ENCODE measurements at regions not wholly inside any gene's neighbourhood (a gene's known extent, or its start where the extent isn't known, plus 50 kb on each side); places are given as distances from the start of the nearest gene placed in this dataset.
A peak's percentile ranks its signal among the peaks of the same experiment; 100 is the strongest.

GRCh38 chr15:69978603-69979002 lies 119.1 kb downstream of the TLE3 start:
- no peaks in the 10 kb centered on the region for H3K36me3 Mint-ChIP-seq (ENCODE audit: insufficient read depth, unreplicated experiment)
- H3K27ac Mint-ChIP-seq (ENCODE audit: low read depth, unreplicated experiment): no peak overlapping the region
- ChIA-PET CTCF (interaction anchor here (0.6 kb wide), 1 partner anchor 120 kb away, joined by 3 read pairs; no protein-coding TSS in a partner anchor), POLR2A (no interaction called here)
- no peak overlapping the region for H3K4me3 Mint-ChIP-seq (ENCODE audit: unreplicated experiment)
- no peak for DNase-seq (ENCODE audit: unreplicated experiment)
- peaks cover 23% of the 10 kb centered on the region for H3K27me3 Mint-ChIP-seq (ENCODE audit: insufficient read depth, unreplicated experiment)
- H3K4me1 Mint-ChIP-seq (ENCODE audit: insufficient read depth, unreplicated experiment): no peaks in the 10 kb centered on the region
- intact Hi-C loops (cut with micrococcal nuclease): no loop called here
- BruUV-seq (replicated peaks): no TSS peak
- no peak for TF ChIP-seq CTCF (IDR thresholded peaks at IDR 0.05; ENCODE audit: unreplicated experiment)
- no peaks in the 10 kb centered on the region for H3K9me3 Mint-ChIP-seq (ENCODE audit: unreplicated experiment)

DNA sequence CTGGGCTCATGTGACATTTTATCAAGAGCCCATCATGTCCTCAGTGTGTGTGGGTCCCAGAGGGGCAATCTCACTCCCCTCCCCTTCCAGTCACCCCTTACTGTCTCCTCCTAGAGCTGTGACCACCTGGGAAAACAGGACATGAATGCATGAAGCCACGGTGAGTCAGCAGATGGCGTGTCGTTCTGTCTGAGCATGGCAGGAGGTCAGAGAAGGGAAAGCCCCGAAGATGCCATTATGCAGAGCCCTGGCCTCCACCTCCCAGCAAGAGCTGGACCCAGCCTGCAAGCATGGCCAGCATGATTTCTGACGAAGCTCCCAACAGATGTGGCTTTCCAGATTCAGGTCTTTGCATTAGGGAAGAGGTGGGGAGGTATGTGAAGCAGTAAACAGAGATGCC lies 118.5 kb downstream of the TLE3 start:
- Mint-ChIP-seq H3K36me3 (ENCODE audit: insufficient read depth, unreplicated experiment) (no peaks in the 10 kb centered on the region), H3K9me3 (ENCODE audit: unreplicated experiment) (no peaks in the 10 kb centered on the region), H3K4me1 (ENCODE audit: insufficient read depth, unreplicated experiment) (no peaks in the 10 kb centered on the region), H3K27me3 (ENCODE audit: insufficient read depth, unreplicated experiment) (peaks cover 30% of the 10 kb centered on the region), H3K4me3 (ENCODE audit: unreplicated experiment) (no peak overlapping the region), H3K27ac (ENCODE audit: low read depth, unreplicated experiment) (no peak overlapping the region)
- TF ChIP-seq CTCF (IDR thresholded peaks at IDR 0.05; ENCODE audit: unreplicated experiment): no peak
- POLR2A ChIA-PET: no interaction called here
- no TSS peak for BruUV-seq (replicated peaks)
- peak; percentile 45 for DNase-seq (ENCODE audit: unreplicated experiment)
- intact Hi-C loops (cut with micrococcal nuclease): no loop called here
- CTCF ChIA-PET: interaction anchor here (0.6 to 0.7 kb wide), 2 partner anchors 119 to 246 kb away, joined by 3 read pairs; no protein-coding TSS in a partner anchor

GRCh38 chr15:69979783-69980182 lies 117.9 kb downstream of the TLE3 start:
- Mint-ChIP-seq H3K4me1 (ENCODE audit: insufficient read depth, unreplicated experiment) (no peaks in the 10 kb centered on the region), H3K4me3 (ENCODE audit: unreplicated experiment) (no peak overlapping the region), H3K27ac (ENCODE audit: low read depth, unreplicated experiment) (no peak overlapping the region), H3K36me3 (ENCODE audit: insufficient read depth, unreplicated experiment) (no peaks in the 10 kb centered on the region), H3K9me3 (ENCODE audit: unreplicated experiment) (no peaks in the 10 kb centered on the region), H3K27me3 (ENCODE audit: insufficient read depth, unreplicated experiment) (peaks cover 35% of the 10 kb centered on the region)
- POLR2A ChIA-PET: no interaction called here
- no peak for TF ChIP-seq CTCF (IDR thresholded peaks at IDR 0.05; ENCODE audit: unreplicated experiment)
- intact Hi-C loops (cut with micrococcal nuclease): no loop called here
- CTCF ChIA-PET: interaction anchor here (0.7 kb wide), 1 partner anchor 247 kb away, joined by 3 read pairs; no protein-coding TSS in a partner anchor
- no TSS peak for BruUV-seq (replicated peaks)
- no peak for DNase-seq (ENCODE audit: unreplicated experiment)

DNA sequence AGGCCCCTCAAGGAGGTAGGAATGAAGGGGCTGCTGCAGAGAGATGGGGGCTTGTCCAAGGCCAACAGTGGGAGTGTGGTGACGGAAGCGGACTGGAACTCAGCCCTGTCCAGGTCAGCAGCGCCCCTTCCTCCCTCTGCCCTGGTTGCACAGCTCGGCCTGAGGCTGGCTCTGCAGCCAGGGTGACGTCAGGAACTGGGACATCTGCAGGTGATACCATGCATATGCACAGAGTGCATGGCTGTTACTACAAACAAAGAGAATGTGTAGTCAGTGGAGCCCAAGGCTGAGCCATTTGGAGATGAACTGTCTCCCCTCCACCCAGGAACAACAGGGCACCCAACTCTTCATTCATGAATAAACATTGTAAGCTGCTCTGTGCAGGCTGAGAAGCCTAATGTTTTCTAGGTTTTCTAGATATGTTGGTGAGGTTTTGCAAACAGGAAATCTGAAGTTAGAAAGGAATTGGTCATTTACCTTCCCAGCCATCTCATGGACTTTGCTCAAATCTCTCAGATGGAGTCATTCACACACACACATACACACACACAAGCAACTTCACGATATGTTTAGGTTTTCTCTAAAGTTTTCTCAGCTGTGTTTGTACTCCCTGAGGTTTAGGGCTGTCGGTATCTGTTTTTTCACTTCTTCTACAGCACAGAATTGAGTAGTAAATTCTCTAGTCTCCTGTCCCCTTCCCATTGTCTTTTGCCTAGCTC lies 117.2 kb downstream of the TLE3 start:
- CTCF ChIA-PET: interaction anchor here (0.7 kb wide), 1 partner anchor 513 kb away, joined by 4 read pairs; no protein-coding TSS in a partner anchor
- intact Hi-C loops (cut with micrococcal nuclease): no loop called here
- no peaks in the 10 kb centered on the region for H3K36me3 Mint-ChIP-seq (ENCODE audit: insufficient read depth, unreplicated experiment)
- no peaks in the 10 kb centered on the region for H3K4me1 Mint-ChIP-seq (ENCODE audit: insufficient read depth, unreplicated experiment)
- no peak overlapping the region for H3K4me3 Mint-ChIP-seq (ENCODE audit: unreplicated experiment)
- H3K27ac Mint-ChIP-seq (ENCODE audit: low read depth, unreplicated experiment): no peak overlapping the region
- TF ChIP-seq CTCF (IDR thresholded peaks at IDR 0.05; ENCODE audit: unreplicated experiment): no peak
- no peaks in the 10 kb centered on the region for H3K9me3 Mint-ChIP-seq (ENCODE audit: unreplicated experiment)
- no peak for DNase-seq (ENCODE audit: unreplicated experiment)
- no TSS peak for BruUV-seq (replicated peaks)
- peaks cover 42% of the 10 kb centered on the region for H3K27me3 Mint-ChIP-seq (ENCODE audit: insufficient read depth, unreplicated experiment)
- POLR2A ChIA-PET: interaction anchor here (1.3 kb wide), 1 partner anchor 8 kb away, joined by 4 read pairs; no protein-coding TSS in a partner anchor
